Thyroid gland (tissue), 4 donors: ENCODE measurements at regions not wholly inside any gene's neighbourhood (a gene's known extent, or its start where the extent isn't known, plus 50 kb on each side); places are given as distances from the start of the nearest gene placed in this dataset.

ENCODE experiments used
- CTCF ChIP-seq, 6 experiments: fragments of 200-600 bp in 3 of 6; fragments of 450-650 bp in 3 of 6; sonication (generic) in 3 of 6; IDR thresholded peaks; one replicate each; pipeline ENCODE4 v1.5.1; 2016 to 2019; ENCODE audit warnings: antibody characterized with exemption in 6 of 6, mild to moderate bottlenecking in 2 of 6, inconsistent platforms in 1 of 6, moderate library complexity in 1 of 6
- POLR2A ChIP-seq, 2 donors: fragments of 450-650 bp; IDR thresholded peaks; one replicate each; pipeline ENCODE4 v1.6.1; 2017; ENCODE audit warnings: antibody characterized with exemption in 2 of 2, mild to moderate bottlenecking in 2 of 2, moderate library complexity in 1 of 2

DNA sequence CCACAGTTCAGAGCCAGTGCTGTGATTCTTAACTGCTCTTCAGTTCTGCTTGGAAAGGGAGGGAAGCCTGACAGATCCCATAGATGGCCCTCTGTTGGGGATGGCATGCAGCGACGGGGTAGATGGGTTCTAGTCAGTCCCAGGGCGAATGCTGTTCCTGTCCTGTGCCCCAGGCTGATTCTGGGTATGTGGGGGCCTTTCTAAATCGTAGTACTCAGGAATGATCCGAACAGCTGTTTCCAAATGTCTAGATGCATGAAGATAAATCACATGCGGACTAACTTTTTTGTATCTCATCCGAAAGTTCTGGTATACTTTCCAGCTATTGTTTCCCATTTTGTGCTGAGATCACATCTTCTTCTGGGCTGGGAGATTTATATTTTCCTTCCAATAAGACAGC is 186.0 kb upstream of the MKI67 start:
- TF ChIP-seq CTCF (IDR thresholded peaks at IDR 0.05) (no peak), POLR2A (IDR thresholded peaks at IDR 0.05) (no peak)
